Ectodermal cell (in vitro differentiated cells): ENCODE measurements at regions not wholly inside any gene's neighbourhood (a gene's known extent, or its start where the extent isn't known, plus 50 kb on each side); places are given as distances from the start of the nearest gene placed in this dataset.
A peak's percentile ranks its signal among the peaks of the same experiment; 100 is the strongest.
"Not testable (repeated sequence)": the region's sequence is repeated elsewhere in the genome, so short reads cannot be mapped to it uniquely, and the experiment has no call there.

Experiments
- H3K27ac ChIP-seq: 2 replicates; pipeline ENCODE4 v1.7.0; 2013; ENCODE audit warnings: mild to moderate bottlenecking, low read depth, low read length; ENCODE audit not compliant: insufficient read depth, poor library complexity, severe bottlenecking
- H3K27me3 ChIP-seq: 2 replicates; pipeline ENCODE4 v1.7.0; 2013; ENCODE audit warnings: mild to moderate bottlenecking, low read length; ENCODE audit not compliant: insufficient read depth, control insufficient read depth, poor library complexity, severe bottlenecking
- H3K36me3 ChIP-seq: one replicate; pipeline ENCODE4 v1.7.0; 2013; ENCODE audit warnings: low read length; ENCODE audit not compliant: control insufficient read depth, insufficient read depth
- H3K4me1 ChIP-seq: one replicate; pipeline ENCODE4 v1.7.0; 2013; ENCODE audit warnings: low read length; ENCODE audit not compliant: control insufficient read depth, insufficient read depth
- H3K4me3 ChIP-seq: 2 replicates; pipeline ENCODE4 v1.7.0; 2013; ENCODE audit warnings: low read depth, low read length, control low read depth; ENCODE audit not compliant: insufficient read depth
- H3K9me3 ChIP-seq: 2 replicates; pipeline ENCODE4 v1.7.0; 2013; ENCODE audit warnings: mild to moderate bottlenecking, low read length, moderate library complexity; ENCODE audit not compliant: control insufficient read depth
- WGBS, 2 experiments: methylation state at CpG; one replicate each; pipeline ENCODE4 v1.1.7; 2013; ENCODE audit warnings: missing lambda C conversion rate in 2 of 2; 5-methylcytosine and 5-hydroxymethylcytosine counted together

DNA sequence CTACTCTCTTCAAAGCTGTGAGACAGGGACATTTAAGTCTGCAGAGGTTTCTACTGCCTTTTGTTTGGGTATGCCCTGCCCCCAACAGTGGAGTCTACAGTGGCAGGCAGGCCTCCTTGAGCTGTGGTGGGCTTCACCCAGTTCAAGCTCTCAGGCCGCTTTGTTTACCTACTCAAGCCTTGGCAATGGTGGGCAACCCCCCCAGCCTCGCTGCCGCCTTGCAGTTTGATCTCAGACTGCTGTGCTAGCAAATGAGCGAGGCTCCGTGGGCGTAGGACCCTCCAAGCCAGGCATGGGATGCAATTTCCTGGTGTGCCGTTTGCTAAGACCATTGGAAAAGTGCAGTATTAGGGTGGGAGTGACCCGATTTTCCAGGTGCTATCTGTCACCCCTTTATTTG lies 310.5 kb upstream of the CFAP20DC start:
- H3K27me3 ChIP-seq, H3K4me3 ChIP-seq, H3K27ac ChIP-seq, H3K9me3 ChIP-seq, H3K36me3 ChIP-seq, H3K4me1 ChIP-seq: not testable (repeated sequence)
- 95% methylated on average over 8 of the region's 8 CpGs for whole genome bisulfite sequencing, 2 experiments

DNA sequence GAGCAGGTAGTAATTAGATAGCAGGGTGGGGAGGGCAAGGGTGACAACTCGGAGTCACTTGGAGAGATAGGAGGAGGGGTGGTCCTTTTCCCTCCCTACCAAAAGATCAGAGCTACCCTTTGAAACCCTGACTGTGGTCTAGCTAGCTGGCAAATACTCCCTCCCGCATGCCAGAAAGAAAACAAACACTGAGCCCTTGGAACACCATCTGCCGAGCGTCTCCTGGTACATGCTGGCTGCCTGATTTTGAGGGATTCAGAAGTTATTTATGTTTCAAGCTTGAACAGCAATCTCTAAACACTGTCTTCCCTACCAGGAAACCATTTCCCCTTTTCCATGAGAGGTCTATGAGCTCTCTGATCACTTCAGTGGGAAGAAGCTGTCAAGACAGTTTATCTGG lies 291.6 kb upstream of the CFAP20DC start:
- H3K27me3 ChIP-seq: no peaks in the 10 kb centered on the region
- no peak overlapping the region for H3K27ac ChIP-seq
- H3K36me3 ChIP-seq: no peaks in the 10 kb centered on the region
- no peaks in the 10 kb centered on the region for H3K4me1 ChIP-seq
- H3K4me3 ChIP-seq: no peak overlapping the region
- H3K9me3 ChIP-seq: no peaks in the 10 kb centered on the region
- WGBS, 2 experiments: 70 to 77% methylated on average over 4 of the region's 4 CpGs

DNA sequence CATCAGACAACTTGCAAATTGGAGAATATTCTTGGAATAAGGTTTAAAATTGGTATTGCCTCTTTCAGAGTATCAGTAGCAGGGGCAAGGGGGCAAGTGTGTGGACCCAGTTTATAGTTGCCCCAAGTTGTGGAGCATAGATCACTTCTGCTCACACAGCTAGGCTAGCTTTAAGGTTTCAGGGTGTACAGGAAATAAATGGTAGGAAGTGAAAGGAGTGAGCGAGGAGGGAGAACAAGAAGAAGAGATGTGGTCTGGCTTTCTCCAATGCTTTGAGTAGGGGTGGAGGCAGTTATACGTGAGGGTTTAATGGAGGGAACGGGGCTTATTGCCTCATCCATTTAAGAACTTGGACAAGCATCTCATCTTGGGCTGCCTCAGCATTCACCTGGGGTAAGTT lies 290.0 kb upstream of the CFAP20DC start:
- 92% methylated on average over 3 of the region's 3 CpGs for WGBS, 2 experiments

DNA sequence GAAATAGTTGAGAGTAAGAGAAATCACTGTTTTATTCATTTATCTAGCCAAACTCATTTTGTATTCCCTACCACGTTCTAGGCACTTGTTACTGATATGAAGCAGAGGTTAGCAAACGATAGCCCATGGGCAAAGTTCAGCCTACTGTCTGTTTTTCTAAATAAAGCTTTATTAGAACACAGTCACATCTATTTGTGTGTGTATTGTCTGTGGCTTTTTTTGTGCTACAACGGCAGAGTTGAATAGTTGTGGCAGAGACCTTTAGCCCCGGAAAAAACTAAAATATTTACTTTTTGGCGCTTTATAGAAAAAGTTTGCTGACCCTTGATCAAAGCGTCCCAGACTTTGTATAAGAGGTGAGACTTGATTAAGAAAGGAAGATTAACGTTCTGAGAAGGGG lies 289.1 kb upstream of the CFAP20DC start:
- Histone ChIP-seq H3K27ac (no peak overlapping the region), H3K36me3 (no peaks in the 10 kb centered on the region), H3K4me1 (no peaks in the 10 kb centered on the region), H3K9me3 (no peaks in the 10 kb centered on the region), H3K27me3 (no peaks in the 10 kb centered on the region), H3K4me3 (no peak overlapping the region)
- 85 to 88% methylated on average over 7 of the region's 7 CpGs for WGBS, 2 experiments

More for the DNA sequence above, 290.0 kb upstream of the CFAP20DC start:
- Histone ChIP-seq H3K4me3 (no peak overlapping the region), H3K9me3 (no peaks in the 10 kb centered on the region), H3K27me3 (no peaks in the 10 kb centered on the region), H3K27ac (no peak overlapping the region), H3K36me3 (no peaks in the 10 kb centered on the region), H3K4me1 (no peaks in the 10 kb centered on the region)

DNA sequence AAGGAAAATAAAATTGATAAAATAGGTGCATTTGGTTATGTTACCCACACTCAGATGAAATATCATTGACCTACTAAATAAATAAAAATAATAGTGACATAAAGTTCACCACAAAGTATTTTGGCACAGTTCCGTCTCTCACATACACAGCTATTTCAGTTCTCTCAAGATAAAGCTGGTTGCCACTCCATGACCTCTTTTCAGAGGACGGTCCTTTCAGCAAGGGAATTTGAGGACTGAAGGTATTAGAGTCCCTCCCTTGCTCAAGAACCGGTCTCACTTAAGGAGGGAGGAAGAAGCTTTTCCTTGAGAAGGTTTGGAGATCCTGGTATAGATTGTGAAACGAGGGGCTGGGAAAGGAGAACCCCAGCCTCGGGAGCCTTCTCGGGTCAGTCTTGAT lies 285.5 kb upstream of the CFAP20DC start:
- Histone ChIP-seq H3K27ac (no peak overlapping the region), H3K9me3 (no peaks in the 10 kb centered on the region), H3K4me3 (no peak overlapping the region), H3K4me1 (no peaks in the 10 kb centered on the region), H3K27me3 (no peaks in the 10 kb centered on the region), H3K36me3 (no peaks in the 10 kb centered on the region)
- 96 to 98% methylated on average over 6 of the region's 6 CpGs for WGBS, 2 experiments

DNA sequence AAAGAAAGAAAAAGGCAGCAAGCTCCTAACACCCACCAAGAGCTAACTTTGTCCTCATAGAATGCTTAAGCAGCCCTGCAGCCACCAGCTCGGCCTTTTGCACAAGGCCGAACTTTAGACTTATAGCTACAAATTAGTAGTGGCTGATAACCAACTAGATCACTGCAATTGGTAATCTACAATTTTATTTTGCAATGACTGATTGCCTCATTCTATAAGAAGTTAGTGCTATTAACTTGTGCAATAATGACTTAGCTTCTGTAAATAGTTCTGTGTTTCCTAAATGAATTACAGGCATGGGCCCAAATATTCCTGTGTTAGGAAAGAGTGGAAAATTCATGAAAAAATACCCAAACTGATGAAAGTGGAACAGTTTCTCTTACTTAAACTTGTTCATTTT lies 284.8 kb upstream of the CFAP20DC start:
- 64 to 70% methylated on average over 2 of the region's 2 CpGs for WGBS, 2 experiments
- no peak overlapping the region for H3K27ac ChIP-seq
- H3K27me3 ChIP-seq: no peaks in the 10 kb centered on the region
- H3K36me3 ChIP-seq: no peaks in the 10 kb centered on the region
- no peak overlapping the region for H3K4me3 ChIP-seq
- no peaks in the 10 kb centered on the region for H3K9me3 ChIP-seq
- no peaks in the 10 kb centered on the region for H3K4me1 ChIP-seq

DNA sequence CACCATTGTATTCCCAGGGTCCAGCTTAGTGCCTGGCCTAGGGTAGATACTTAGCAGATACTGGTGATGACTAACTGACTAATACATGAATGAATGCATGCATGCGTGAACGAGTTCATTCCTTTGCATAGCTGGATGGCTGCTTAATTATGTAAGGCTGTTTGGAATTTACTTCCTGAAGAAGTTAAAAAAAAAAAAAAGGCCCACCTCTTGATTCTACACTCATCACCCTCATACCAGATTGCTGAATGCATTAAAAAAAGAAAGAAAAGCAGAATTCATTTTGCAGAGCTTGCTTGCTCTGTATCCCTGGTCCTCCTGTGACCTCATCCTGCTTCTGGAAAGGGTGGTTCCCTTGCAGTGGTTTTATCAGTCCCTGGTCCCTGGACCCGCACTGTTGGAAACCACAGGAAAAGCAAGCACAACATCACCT lies 277.6 kb upstream of the CFAP20DC start:
- 88 to 92% methylated on average over 3 of the region's 3 CpGs for WGBS, 2 experiments
- H3K27ac ChIP-seq: no peak overlapping the region

DNA sequence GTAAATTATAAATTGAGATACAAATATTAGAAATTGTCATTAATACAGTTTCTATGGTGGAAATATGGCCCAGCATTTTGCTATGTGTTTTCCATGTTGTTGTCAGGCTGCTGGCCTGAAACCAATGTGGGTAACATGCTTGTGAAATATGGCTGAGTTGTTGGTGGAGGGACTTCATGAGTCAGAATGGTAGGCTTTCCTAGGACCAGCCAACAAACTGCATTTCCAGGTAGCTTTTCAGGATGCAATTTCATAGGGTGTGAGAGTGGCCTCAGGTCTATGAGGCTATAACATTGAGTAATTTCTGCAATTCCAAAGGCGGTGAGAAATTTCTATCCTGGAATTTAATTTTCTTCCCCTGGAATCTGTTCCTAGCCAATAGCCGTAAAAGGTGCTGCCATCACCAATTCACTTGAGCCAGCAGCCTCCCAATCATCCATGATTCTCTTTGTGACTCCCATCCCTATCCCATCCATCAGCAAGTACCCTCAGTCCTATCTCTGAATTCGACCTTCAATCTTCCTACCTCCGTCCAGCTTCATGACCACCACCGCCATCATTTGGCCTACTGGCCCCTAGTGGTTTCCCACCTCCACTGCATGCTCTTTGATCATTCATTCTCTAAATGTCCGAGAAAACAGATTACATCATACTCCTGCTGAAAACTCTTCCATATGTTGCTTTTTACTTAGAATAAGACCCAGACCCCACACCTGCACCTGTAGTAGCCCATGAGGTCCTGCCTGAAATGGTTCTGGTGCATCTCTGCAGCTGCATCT lies 276.6 kb upstream of the CFAP20DC start:
- Histone ChIP-seq H3K4me1 (peaks cover 2% of the 10 kb centered on the region), H3K4me3 (no peak overlapping the region), H3K36me3 (no peaks in the 10 kb centered on the region), H3K27ac (no peak overlapping the region), H3K27me3 (no peaks in the 10 kb centered on the region), H3K9me3 (no peaks in the 10 kb centered on the region)
- 87 to 90% methylated on average over 6 of the region's 6 CpGs for WGBS, 2 experiments

More for the DNA sequence above, 277.6 kb upstream of the CFAP20DC start:
- Histone ChIP-seq H3K27me3 (no peaks in the 10 kb centered on the region), H3K4me1 (no peaks in the 10 kb centered on the region), H3K4me3 (no peak overlapping the region), H3K36me3 (no peaks in the 10 kb centered on the region), H3K9me3 (no peaks in the 10 kb centered on the region)

DNA sequence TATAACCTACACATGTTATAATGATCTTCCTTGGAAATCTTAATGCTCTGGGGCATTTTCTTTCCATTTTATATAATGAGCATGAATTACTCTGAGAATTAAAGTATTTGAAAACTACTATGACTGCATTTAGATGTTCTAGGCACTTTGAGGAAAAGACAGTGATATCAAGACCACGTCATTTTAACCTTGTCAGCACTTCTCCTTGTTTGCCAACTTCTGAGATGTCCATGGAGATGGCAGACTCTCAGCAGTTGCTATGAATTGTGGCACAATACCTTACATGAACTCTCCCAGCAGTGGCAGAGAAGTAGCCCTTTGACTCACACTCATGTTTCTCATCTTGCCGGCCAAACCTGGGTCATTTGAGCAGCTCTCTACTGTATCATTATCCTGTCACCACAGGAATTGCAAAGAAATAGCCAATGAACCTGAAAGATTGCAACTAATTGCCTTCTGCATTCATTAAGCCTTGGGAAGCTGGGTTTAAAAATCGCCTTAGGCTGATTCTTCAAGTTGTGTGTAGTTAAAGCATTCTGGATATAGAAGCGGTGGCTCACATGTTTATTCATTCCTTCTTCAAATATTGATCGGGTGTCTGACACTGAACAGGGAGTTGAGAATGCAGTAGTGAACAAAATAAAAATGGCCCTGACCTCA lies 272.2 kb upstream of the CFAP20DC start:
- Histone ChIP-seq H3K36me3 (no peaks in the 10 kb centered on the region), H3K9me3 (no peaks in the 10 kb centered on the region), H3K4me1 (peaks cover 4% of the 10 kb centered on the region), H3K27me3 (no peaks in the 10 kb centered on the region), H3K4me3 (no peak overlapping the region), H3K27ac (no peak overlapping the region)
- WGBS, 2 experiments: 95 to 99% methylated on average over 5 of the region's 5 CpGs

DNA sequence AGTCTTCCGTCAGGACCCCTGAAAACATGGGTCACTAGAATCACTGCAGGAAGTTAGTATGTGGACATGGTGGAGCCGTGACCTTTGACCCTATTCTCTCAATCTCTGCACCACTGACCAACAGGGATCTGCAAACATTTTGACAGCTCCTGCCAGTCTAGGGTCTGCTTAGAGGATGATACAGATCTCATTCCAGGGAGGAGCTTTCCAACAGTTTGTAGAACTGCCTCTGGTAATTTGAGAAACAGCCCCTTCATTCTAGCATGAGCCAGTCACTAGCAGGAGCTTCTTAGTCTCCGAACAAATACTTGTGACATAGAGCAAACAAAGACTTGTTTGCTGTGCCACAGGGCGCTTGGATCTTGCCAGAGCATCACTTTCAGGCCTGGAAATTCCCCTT lies 270.3 kb upstream of the CFAP20DC start:
- WGBS, 2 experiments: 53 to 59% methylated on average over 4 of the region's 4 CpGs
- H3K27me3 ChIP-seq: no peaks in the 10 kb centered on the region
- peaks cover 4% of the 10 kb centered on the region for H3K4me1 ChIP-seq
- H3K9me3 ChIP-seq: no peaks in the 10 kb centered on the region
- no peaks in the 10 kb centered on the region for H3K36me3 ChIP-seq
- peak overlapping the region; percentile 38 for H3K27ac ChIP-seq
- H3K4me3 ChIP-seq: no peak overlapping the region
